Lower leg skin (tissue), 4 donors: ENCODE measurements at regions not wholly inside any gene's neighbourhood (a gene's known extent, or its start where the extent isn't known, plus 50 kb on each side); places are given as distances from the start of the nearest gene placed in this dataset.

Source experiments
- DNase-seq, 2 donors: peaks; one replicate each; pipeline ENCODE4 v3.0.0-alpha.2; 2019; ENCODE audit warnings: low spot score in 2 of 2
- H3K4me3 ChIP-seq: fragments of 200-600 bp; sonication (generic); 2 replicates; pipeline ENCODE4 v1.5.1; 2017; ENCODE audit warnings: mild to moderate bottlenecking, low read depth; ENCODE audit not compliant: poor library complexity, severe bottlenecking
- POLR2A ChIP-seq, 2 donors: fragments of 450-650 bp; IDR thresholded peaks; one replicate each; pipeline ENCODE4 v1.6.1; 2016 to 2017; ENCODE audit warnings: antibody characterized with exemption in 2 of 2, mild to moderate bottlenecking in 1 of 2, moderate library complexity in 1 of 2
- WGBS, 2 donors: methylation state at CpG; one replicate each; pipeline ENCODE4 v1.1.5; 2018; 5-methylcytosine and 5-hydroxymethylcytosine counted together
- intact Hi-C: fragments of 100-400 bp; cut with DNase I; formaldehyde crosslinking; loops from one replicate; pipeline ENCODE4 v1.15.0; 2023; ENCODE audit warnings: low total_unique reads
- TF ChIP-seq, protein P1 (sequence below), 3 donors: fragments of 450-650 bp; IDR thresholded peaks; one replicate each; pipeline ENCODE4 v1.5.1; 2016; ENCODE audit warnings: antibody characterized with exemption in 3 of 3, mild to moderate bottlenecking in 3 of 3, moderate library complexity in 2 of 3

- no peak for TF ChIP-seq POLR2A (IDR thresholded peaks at IDR 0.05)
- TF ChIP-seq, protein P1, sequence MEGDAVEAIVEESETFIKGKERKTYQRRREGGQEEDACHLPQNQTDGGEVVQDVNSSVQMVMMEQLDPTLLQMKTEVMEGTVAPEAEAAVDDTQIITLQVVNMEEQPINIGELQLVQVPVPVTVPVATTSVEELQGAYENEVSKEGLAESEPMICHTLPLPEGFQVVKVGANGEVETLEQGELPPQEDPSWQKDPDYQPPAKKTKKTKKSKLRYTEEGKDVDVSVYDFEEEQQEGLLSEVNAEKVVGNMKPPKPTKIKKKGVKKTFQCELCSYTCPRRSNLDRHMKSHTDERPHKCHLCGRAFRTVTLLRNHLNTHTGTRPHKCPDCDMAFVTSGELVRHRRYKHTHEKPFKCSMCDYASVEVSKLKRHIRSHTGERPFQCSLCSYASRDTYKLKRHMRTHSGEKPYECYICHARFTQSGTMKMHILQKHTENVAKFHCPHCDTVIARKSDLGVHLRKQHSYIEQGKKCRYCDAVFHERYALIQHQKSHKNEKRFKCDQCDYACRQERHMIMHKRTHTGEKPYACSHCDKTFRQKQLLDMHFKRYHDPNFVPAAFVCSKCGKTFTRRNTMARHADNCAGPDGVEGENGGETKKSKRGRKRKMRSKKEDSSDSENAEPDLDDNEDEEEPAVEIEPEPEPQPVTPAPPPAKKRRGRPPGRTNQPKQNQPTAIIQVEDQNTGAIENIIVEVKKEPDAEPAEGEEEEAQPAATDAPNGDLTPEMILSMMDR (IDR thresholded peaks at IDR 0.05) = no peak
- DNase-seq = no peak
- intact Hi-C loops = no loop called here
- 79 to 92% methylated on average over 1 of the region's 1 CpG for WGBS, 2 donors
- H3K4me3 ChIP-seq = no peak overlapping the region
These were observed 57.8 kb downstream of the PRLHR start for GRCh38 chr10:118537623-118538022.

- H3K4me3 ChIP-seq = no peak overlapping the region
- 77 to 83% methylated on average over 3 of the region's 3 CpGs for WGBS, 2 donors
- TF ChIP-seq POLR2A (IDR thresholded peaks at IDR 0.05) = no peak
- TF ChIP-seq, protein P1 (IDR thresholded peaks at IDR 0.05) = no peak
- intact Hi-C loops = no loop called here
- no peak for DNase-seq
These were observed 61.3 kb downstream of the PRLHR start for GRCh38 chr10:118534136-118534535.

DNA sequence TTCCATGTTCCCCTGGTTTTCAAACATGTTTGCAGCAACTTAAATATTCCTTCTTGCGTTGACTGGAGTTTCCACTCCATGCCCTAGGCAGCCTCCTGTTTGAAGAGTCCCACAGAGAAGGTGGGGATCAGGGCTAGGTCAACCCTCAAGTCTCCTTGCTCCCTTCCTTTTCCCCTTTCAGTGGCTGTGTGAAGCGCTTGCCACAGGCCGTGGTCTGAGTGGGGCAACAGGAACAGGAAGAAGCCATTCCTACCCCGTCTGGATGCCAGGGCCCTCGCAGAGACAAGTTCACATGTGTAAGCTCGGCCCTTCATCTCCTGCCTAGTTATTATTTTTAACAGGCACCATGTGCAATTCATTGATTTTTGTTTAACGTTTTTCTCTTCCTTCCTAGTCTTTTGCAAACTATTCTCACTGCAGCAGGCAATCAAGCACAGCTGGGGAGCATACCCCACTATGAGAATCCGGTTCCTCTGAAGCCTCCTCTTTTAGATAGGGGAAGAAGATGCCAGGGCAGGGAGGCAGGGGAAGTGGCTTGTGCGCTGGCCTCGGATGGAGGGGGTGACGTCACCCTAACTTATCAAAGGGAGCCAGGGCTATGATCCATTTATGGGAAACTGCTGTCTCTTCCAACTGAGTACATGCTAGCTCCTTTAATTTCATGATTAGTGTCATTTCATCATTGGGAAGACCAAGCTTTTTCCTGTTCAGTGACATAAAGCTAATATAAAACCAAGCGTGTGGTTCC, 64.2 kb downstream of the PRLHR start:
- 37 to 47% methylated on average over 12 of the region's 12 CpGs for WGBS, 2 donors
- TF ChIP-seq, protein P1 (IDR thresholded peaks at IDR 0.05) = no peak
- no peak for TF ChIP-seq POLR2A (IDR thresholded peaks at IDR 0.05)
- no peak for DNase-seq
- intact Hi-C loops = no loop called here
- no peak overlapping the region for H3K4me3 ChIP-seq

GRCh38 chr10:118528426-118528825, 67.0 kb downstream of the PRLHR start:
- TF ChIP-seq POLR2A (IDR thresholded peaks at IDR 0.05) = no peak
- TF ChIP-seq, protein P1 (IDR thresholded peaks at IDR 0.05) = no peak
- intact Hi-C loops = no loop called here
- no peak overlapping the region for H3K4me3 ChIP-seq
- 85 to 88% methylated on average over 6 of the region's 6 CpGs for WGBS, 2 donors
- DNase-seq = no peak

- intact Hi-C loops = no loop called here
- no peak overlapping the region for H3K4me3 ChIP-seq
- DNase-seq = no peak
- no peak for TF ChIP-seq POLR2A (IDR thresholded peaks at IDR 0.05)
- TF ChIP-seq, protein P1 (IDR thresholded peaks at IDR 0.05) = no peak
- 46 to 53% methylated on average over 2 of the region's 2 CpGs for WGBS, 2 donors
These were observed 71.7 kb downstream of the PRLHR start for GRCh38 chr10:118523775-118524174.
